ENCODE measurements at regions not wholly inside any gene's neighbourhood (a gene's known extent, or its start where the extent isn't known, plus 50 kb on each side); places are given as distances from the start of the nearest gene placed in this dataset.
"Not testable (repeated sequence)": the region's sequence is repeated elsewhere in the genome, so short reads cannot be mapped to it uniquely, and the experiment has no call there.

GRCh38 chr2:76008001-76008702, 297.4 kb upstream of the GCFC2 start:
- no peak for DNase-seq (ENCODE audit: low read depth)

GRCh38 chr2:76000425-76000824, 289.7 kb upstream of the GCFC2 start:
- no peak for DNase-seq (ENCODE audit: low read depth)

DNA sequence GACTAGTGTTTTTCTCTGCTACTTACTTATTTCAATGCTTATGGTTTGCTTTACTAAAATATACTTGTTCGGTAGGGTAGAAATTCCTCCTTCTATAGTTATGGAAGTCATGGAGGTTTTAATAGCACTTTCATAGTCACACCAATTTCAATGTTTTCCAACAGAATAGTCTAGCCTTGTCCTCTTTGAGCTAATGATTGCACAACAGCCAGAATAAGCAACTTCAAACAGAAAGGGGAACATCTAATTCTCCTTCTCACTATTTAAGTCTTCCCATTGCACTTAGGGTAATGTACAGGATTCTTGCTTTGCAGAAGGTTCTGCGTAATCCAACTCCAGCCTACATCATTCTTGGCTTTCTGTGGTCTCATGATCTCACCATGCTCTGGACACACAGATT, 287.7 kb upstream of the GCFC2 start:
- no peak for DNase-seq (ENCODE audit: low read depth)

DNA sequence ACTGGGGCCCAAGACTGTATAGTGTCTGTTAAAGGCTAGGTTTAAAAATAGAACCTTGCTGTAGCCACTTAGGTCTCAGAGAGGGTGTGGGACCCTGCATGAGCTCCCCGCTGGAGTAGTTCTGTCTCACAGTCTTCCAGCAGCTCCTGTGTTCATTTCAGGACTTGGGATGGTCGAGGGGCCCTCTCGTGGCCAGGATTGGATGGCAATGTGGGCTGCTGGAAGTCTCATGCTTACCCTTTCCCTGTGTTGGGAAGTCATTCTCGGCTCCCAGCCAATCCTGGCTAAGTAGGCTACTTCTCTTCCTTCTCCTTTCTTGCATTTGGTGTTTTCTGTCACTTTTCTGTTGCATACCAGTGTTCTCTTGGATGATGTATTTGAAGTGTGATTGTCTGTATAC, 284.0 kb upstream of the GCFC2 start:
- DNase-seq (ENCODE audit: low read depth), result no peak

DNA sequence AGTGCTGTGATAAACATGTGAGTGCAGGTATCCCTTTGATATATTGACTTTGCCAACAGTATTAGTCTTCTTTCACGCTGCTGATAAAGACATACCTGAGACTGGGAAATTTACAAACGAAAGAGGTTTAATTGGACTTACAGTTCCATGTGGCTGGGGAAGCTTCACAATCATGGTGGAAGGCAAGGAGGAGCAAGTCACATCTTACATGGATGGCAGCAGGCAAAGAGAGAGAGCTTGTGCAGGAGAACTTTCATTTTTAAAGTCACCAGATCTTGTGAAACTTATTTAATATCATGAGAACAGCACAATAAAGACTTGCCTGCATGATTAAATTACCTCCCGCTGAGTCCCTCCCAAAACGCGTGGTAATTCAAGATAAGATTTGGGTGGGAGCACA, 277.9 kb upstream of the GCFC2 start:
- DNase-seq (ENCODE audit: low read depth), result not testable (repeated sequence)

DNA sequence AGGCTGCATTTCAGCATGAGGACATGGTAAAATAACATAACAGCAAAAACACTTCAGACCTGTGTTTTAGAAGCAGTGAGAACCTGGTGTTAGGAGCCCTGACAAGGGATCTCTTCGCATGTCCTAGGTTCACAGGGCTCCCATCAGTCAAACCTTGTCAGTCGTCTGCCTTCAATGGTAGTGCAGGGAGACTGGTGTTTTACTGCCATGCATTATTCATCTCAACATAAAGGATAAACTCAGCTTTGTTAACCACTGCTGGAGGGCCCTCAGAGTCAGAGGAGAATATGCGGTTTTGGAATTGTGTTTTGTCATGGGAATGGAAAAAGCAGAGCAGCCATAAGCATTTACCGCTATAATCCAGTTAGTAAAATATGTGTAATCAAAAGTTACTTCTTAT, 275.9 kb upstream of the GCFC2 start:
- no peak for DNase-seq (ENCODE audit: low read depth)

- no peak for DNase-seq (ENCODE audit: low read depth)
These were observed 272.0 kb upstream of the GCFC2 start for GRCh38 chr2:75982719-75983118.

DNA sequence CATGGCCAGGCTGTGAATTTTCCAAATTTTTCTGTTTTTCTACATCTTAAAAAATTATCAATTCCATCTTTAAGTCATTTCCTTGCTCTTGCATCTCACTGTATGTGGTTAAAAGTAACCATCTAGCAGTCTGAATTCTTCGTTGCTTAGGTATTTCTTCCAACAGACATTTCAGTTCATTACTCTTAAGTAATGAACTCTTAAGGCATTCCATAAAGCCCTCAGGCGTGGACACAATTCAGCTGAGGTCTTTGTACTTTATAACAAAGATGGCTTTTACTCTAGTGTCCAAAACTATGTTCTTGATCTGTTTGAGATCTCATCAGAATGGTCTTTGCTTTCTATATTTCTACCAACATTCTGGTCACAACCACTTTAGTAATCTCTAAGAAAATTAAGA, 253.9 kb upstream of the GCFC2 start:
- no peak for DNase-seq (ENCODE audit: low read depth)

GRCh38 chr2:75960472-75961009, 249.8 kb upstream of the GCFC2 start:
- peak; percentile 18 for DNase-seq (ENCODE audit: low read depth)

DNA sequence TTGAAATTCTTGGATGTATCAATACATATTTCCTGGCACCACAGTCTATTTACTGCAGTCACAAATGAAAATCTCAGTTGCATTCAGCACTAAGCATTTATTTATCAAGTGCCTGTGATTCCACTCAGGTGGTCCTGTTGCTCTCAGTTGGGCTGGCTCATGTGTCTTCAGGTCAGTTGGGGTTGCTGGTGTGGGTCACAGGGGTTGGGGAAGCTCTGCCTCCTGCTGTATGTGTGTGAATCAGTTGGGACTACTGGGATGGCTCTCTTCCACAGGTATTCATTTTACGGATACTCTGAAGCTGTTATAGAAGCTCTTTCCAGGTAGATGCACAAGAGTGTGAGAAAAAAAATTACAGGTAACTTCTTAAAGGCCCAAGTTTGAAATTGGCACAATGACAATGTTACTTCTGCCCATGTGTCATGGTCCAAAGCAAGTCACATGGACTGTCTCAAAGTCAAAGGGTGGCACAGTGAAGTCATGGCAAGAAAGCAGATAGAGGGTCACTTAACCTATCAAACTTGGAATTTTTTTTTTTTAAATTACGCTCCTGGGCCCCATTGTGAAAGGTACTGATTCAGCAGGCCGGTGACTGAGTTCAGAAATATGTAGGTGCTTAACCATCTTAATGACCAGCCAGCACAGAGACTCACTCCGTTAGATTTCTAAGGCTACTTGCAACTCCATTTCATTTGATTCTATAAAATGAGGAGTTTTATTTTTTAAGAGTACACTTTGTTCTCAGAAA, 249.2 kb upstream of the GCFC2 start:
- DNase-seq (ENCODE audit: low read depth), result no peak

- DNase-seq (ENCODE audit: low read depth), result no peak
These were observed 244.0 kb upstream of the GCFC2 start for GRCh38 chr2:75954761-75955160.

GRCh38 chr2:75952173-75952572, 241.5 kb upstream of the GCFC2 start:
- no peak for DNase-seq (ENCODE audit: low read depth)

DNA sequence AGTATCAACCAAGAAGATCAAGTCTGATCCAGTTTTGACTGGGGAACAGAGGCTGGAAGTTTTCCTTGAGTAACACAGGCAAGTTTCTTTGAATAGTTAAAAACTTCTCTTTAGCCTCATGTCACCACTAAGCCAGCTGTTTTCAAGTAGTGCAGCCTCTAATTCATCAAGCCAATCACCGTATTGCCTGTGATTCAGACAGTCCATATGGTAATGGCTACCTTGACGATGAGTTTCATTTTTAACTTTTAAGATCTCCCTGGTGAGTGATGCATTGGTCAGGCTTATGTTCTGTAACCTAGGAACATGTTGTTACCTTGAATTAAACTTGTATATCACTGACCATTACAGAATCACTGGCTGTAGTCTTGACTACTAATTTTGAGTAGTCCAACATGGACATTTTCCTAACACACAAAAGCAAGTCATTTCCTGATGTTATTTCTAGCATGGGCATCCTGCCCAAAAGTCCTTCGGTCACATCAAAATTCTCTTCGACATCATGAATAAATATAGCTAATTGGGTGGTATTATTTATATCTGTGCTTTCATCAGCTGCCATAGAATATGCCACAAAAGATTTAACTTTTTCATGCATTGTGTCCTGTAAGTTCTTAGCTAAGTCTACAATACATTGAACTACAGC, 238.8 kb upstream of the GCFC2 start:
- DNase-seq (ENCODE audit: low read depth), result no peak

GRCh38 chr2:75936311-75936710, 225.6 kb upstream of the GCFC2 start:
- DNase-seq (ENCODE audit: low read depth), result no peak

DNA sequence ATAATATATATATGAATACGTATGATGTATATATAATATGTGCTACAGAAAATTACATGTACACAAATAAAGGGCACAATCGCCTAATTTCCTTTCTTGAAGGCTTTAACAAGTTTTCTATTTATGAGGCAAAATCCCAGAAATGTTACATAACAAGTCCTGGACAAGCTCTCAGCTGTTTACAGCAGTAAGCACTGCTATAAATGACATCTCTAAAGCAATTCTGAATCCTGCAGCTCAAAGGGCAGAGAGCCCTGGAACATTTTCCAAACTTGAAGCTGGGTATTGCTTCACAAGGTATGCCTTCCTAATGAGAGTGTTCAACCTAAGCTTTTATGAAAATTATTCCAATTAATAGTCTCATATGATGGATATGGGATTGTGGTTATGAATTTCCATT, 222.3 kb upstream of the GCFC2 start:
- DNase-seq (ENCODE audit: low read depth), result no peak

DNA sequence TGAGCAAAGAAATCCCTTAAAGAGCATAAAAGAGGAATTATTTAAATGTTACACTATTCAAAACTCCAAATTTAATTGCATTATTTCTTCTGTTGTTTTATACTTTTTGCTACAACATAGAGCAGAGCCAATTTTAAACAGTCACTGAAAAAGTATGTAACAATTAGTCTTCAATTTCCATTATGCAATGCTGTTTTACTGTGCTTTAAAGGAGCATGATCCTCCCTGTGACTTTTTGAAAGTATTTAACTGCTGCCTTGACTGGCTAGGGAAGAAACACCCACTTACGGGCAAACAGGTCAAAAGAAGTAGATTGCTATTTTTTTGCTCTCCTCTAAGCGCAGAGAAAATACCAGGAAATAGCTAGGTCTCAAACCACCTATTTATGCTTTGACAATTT, 217.4 kb upstream of the GCFC2 start:
- DNase-seq (ENCODE audit: low read depth), result no peak

DNA sequence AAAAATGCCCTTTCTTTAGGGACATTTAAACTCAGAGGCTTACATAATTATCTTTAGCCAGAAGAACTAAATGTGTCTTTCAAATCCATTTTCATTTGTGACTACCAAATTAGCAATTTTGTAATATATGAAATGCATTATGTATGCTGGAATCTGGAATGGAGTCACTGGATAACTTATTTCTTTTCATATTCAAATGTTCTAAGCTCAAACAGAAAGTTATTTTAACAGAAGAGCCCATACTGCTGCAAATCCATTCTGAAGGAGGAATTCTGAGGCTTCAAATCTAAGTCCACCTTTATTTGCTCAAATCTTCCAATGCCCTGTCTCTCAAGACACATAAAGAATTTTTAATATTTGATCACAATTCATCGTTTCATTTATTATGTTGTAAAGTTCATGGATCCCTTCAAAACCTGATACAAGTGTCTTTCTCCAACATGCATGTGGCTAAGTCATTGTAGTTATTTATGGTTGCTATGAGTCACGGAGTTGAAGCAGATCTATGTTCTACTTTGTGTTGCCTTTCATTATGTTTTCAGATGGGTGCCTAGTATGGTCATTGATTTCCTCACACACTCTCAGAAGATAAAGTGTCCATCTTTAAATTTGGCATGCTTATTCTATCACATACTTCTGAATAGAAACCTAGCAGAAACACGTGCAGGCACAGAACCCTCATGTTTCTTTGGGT, 214.8 kb upstream of the GCFC2 start:
- DNase-seq (ENCODE audit: low read depth), result no peak

DNA sequence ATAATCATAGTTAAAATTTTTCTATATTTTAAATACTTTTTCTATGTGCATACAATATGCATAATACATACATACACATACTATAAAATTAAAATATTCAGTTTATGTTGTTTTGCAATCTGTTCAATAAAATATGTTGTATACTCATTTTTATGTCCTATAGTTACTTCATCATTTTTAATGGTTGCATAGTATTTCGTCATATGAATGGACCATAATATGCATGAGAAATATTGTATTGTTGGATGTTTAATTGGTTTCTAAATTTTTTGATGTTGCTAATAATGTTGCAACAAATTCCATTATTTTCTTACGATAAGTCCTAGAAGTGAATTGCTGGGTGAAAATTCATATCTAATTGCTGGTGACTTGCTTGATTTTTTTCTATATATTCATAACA, 211.5 kb upstream of the GCFC2 start:
- no peak for DNase-seq (ENCODE audit: low read depth)

DNA sequence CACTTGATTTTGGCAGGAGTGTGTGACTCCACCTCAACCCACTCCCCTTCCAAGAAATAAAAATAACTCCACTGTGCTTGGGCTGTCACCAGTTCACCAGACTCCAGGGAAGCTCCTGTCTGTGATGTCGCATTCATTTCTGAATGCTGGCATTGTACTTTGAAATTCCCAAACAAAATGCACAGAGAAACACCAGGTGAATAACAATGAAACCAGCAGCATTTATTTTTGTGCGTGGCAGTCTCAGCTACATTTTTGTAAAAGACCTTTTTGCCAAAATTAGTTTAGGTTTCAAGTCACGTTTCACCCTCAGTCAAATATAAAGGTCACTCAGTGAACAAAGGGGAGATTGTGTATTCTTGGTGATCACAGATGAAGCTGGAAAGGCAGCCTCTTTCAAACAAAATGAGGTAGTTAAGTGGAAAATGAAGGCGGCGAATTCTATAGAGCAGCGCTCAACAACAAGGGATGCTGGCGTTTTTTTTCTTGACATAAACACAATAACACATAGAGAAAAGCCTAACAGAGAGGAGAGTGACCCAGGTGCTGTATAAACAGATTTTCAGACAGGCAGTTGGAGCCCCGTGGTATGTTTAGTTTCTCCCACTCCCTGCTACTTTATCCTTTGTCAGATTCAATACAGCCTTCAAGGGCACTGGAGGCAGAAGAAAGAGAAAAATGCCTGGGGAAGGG, 210.3 kb upstream of the GCFC2 start:
- no peak for DNase-seq (ENCODE audit: low read depth)

GRCh38 chr2:75915851-75916634, 205.3 kb upstream of the GCFC2 start:
- no peak for DNase-seq (ENCODE audit: low read depth)

DNA sequence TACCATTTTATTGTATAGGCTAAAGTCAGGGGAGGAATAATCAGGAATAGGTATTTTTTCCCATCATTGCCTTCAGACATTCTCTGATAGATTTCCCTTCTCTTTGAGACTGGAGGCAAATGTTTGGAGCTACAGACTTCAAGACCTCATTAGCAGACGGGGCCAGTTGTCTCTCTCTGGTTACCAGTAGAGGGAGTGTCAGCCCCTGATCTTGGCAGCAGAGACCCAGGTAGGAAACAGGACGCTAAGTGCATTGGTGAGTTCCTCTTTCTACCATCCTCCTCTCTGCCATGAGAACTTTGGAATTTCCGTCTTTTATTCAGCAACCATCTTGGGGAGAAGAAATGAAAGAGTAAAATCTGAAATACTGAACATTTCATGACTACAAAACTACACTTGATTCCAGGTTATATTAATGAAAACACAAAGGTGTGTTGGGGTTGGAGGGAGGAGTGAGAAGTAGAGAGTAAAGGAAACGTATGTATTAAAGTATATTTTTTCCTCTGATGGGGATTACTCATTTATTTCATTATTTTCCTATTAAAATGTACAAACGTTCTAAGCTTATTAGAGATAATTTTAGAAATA, 186.2 kb upstream of the GCFC2 start:
- DNase-seq (ENCODE audit: low read depth), result no peak
